ENCODE measurements at regions not wholly inside any gene's neighbourhood (a gene's known extent, or its start where the extent isn't known, plus 50 kb on each side); places are given as distances from the start of the nearest gene placed in this dataset.
"Not testable (repeated sequence)": the region's sequence is repeated elsewhere in the genome, so short reads cannot be mapped to it uniquely, and the experiment has no call there.

DNA sequence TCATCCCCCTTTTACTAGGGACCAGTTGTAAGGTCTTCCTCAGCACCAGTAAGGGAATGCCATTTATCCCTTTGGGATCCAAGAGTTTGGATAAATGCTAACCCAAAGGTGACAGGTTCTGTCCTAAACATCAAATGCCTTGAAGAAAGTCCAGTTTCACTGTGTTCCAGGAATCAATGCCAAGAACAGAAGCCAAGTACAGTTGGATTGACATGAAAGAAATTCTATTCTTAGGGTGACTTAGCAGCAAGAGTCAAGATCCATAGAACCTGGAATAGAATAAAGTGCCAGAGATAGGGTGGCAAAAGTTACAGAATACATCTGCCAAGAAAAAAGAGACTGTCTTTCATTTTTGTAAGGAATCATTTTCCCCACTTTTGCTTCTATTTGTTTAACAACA is 94.9 kb upstream of the ADAMTS5 start:
- DNase-seq (ENCODE audit: low read depth): no peak

DNA sequence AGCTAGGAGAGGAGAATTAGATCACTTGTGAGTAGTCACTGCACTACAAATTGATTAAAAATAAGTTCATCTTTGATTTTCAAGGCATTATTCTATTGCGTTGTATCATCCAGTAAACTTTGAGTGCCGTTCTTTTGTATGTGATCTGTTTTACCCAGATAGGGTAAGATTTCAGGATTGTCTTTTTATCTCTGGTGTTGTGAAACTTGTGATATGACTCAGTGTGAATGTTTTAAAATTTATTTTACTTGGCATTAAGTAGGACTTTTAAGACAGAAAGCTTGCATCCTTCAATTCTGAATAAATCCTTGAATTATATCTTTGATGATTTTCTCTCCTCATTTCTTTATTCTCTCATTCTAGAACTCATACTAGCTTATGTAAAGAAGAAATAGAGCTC is 93.3 kb upstream of the ADAMTS5 start:
- no peak for DNase-seq (ENCODE audit: low read depth)

DNA sequence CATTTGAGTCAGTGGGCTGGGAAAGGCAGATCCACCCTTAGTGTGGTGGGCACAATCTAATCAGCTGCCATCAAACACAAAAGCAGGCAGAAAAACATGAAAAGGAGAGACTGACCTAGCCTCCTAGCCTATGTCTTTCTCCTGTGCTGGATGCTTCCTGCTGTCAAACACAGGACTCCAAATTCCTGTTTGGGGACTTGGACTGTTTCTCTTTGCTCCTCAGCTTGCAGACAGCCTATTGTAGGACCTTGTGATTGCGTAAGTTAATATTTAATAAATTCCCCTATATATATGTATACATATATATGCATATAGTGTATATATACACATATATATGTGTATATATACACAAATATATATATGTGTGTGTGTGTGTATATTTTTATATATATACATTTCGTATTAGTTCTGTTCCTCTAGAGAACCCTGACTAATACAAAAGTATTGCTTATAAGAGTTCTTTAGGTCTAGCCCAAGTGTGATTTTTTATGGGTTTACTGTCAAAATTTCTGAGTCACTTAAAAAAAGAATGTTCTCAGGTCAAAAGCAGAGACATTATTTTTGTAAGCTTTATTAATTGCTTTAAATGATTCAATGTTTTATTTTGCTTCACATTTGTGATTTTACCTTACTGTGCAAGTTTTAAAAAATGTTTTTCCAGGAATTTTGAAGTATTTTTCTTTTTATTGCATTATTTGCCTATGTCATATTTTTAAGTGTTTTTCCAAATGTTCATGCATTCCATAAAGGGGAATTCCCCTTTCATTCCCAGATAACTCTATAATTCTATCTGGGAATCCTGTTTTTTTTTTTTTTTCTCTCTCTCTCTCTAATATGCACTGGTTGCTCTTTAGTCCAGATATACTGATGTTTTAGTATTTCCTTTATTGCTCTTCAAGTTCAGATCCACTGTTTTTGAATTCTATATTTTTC is 92.1 kb upstream of the ADAMTS5 start:
- no peak for DNase-seq (ENCODE audit: low read depth)

DNA sequence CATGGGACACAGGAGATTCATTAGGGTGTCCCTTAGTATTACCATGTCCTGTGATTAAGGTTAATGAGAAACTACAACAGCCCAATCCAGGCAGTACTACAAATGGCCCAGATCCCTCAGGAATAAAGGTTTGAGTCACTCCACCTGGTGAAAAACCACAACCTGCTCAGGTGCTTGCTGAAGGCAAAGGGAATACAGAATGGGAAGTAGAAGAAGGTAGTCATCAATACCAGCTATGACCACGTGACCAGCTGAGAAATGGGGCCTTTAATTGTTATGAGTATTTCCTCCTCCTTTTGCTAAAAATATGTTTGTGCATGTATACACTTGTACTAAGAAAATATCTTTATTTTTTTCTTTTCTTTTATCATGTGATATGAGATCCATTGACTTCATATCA is 91.1 kb upstream of the ADAMTS5 start:
- DNase-seq (ENCODE audit: low read depth): no peak

DNA sequence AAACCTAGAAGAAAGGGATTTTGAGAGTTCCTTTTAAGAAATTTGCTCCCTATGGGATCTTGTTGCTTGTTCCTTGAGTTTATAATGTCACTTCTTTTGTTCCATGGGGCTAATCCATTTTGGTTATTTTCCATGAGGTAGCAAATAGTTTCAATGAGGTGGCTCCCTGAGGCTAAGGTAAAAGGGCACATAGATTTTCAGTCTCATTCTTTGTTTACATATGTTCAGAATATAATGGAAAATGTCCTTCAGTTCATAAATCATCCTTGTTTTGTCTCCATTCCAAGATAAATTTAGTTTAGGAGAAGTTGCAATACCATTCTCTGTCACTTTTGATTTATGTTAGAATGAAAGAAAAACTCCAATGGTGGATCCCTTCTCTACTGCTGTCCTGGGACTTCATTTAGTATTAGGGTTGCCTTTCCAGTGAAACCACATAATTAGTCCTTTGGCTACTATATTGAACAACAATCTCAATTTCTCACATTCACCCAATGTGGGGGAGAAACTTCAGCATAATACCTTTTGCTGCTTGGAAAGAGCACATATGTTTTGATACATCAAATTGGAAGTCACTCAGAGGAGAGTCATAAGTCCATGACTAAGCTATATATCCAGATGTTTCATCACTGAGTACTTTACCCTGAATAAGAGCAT is 80.9 kb upstream of the ADAMTS5 start:
- DNase-seq (ENCODE audit: low read depth): no peak

DNA sequence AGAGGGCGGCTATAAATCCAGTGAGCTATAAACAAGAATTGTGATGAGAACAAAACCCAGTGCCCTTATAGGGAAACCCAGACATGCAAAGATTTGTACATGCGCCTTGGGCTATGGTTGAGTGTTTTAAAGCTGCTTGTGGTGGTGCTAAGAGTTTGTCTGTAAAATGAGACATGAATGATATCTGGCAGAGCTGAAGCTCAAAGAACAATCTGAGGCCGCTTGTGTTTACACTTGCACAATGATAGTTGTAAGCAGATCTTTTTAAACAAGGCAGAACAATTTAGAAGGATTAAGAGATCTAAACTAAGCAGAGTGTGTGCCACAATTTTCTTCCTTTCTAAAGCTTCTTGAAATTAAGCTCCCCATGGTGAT is 80.4 kb upstream of the ADAMTS5 start:
- no peak for DNase-seq (ENCODE audit: low read depth)

DNA sequence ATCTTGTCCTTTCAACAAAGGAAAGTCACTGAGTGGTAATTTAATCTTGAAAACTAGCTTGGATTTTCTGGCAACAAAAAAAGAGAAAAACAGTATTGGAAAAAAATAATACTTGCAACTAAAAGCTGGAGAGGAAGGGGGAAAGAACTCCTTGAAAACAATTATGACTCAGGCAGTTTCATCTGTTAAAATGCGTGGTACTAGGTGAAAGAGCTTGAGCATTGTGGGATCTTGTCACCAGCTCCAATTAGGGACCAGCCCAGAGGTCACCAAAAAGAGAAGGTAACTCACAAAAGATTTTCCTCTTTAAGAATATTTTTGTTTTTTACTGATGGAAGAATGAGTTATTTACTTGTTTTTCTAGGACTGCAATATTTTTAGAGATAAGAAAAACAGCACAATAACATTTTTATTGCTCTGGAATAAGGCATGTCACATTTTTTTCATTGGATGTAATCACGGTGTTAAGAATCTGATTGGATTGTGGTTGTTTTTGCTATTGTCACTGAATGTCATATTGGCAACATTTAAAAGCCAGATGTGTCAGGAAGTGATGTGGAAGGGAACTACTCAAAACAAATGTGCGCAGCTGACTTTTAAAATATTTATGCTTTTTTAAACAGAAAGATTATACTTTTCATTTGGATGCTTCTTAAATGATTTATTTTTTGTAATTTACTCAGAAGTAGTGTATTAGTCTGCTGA is 78.5 kb upstream of the ADAMTS5 start:
- no peak for DNase-seq (ENCODE audit: low read depth)

DNA sequence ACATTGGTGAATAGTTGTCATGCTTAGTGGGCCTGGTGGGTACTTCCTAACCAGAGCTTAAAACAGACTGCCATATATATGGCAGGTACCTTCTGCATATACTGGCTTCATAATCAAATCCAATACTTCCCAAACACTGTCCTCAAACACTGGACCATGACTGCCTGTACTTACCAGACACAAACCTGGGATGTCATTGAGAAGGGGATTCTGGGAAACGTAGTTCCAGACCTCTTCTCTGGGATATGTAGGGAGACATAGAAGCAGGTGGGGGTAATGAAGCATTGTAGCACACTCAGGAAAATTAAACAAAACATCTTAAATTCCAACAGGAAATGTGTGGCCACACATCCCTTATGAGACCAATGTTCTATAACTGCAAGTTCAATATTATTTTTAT is 76.5 kb upstream of the ADAMTS5 start:
- DNase-seq (ENCODE audit: low read depth): no peak

DNA sequence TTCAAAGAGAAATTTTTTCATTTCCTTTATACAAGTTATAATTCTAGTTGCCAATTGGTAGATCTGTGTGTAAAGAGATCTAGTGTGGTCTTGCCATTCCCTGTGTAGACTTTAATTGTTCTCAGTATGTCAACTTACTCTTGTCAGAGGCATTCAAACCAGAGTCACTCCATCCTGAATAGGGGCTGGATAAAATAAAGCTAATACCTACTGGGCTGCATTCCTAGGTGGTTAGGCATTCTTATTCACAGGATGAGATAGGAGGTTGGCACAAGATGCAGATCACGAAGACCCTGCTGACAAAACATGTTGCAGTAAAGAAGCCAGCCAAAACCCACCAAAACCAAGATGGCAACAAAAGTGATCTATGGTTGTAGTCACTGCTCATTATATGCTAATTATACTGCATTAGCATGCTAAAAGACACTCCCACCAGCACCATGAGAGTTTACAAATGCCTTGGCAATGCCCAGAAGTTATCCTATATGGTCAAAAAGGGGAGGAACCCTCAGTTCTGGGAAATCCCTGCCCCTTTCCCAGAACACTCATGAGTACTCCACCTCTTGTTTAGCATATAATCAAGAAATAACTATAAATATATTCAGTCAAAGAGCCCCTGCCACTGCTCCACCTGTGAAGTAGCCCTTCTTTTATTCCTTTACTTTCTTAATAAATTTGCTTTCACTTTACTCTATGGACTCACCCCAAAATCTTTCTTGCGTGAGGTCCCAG is 74.0 kb upstream of the ADAMTS5 start:
- DNase-seq (ENCODE audit: low read depth): no peak

DNA sequence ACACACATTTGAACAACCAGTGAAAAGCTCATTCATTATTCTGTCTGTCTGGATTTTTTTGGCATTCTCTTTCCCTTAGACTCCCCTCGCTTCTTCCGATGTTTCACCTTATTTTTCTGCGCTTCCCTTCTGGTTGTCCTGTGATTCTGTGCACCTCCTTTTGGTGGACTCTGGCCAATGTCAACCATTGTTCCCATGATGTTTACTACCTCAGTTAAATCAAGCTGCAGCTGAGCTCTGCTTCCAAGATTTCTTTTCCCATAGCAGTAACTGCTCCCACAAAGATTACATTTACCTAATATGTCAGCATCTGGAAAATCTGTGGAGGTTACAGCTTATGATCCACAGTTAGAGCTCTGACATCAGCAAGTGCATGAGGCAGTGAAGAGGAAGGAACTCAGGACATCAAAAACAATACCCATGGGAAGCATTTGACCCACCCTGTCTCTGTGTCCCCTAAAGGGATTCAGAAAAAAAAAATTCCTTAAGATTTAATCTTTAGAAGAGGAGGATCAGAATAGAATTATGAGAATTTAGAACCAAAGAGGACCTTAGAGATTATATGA is 69.9 kb upstream of the ADAMTS5 start:
- DNase-seq (ENCODE audit: low read depth): no peak

DNA sequence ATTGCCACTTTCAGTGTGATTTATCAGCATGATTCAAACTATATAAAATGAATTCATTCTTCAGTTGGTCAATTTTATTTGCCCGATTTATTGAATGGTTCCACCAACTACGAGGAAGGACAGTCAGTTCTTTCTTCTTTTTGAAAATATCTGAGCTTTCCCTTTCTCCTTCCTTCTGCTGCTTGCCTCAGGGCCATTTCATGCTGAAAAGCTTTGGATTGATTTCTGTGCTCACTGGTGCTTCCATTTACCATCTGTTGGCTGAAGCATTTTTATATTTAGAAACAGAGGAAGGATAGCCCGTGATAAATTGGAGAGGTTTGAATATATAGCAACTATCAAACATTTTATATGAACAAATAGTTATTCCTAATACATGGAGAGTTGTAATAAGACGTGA is 68.9 kb upstream of the ADAMTS5 start:
- no peak for DNase-seq (ENCODE audit: low read depth)

DNA sequence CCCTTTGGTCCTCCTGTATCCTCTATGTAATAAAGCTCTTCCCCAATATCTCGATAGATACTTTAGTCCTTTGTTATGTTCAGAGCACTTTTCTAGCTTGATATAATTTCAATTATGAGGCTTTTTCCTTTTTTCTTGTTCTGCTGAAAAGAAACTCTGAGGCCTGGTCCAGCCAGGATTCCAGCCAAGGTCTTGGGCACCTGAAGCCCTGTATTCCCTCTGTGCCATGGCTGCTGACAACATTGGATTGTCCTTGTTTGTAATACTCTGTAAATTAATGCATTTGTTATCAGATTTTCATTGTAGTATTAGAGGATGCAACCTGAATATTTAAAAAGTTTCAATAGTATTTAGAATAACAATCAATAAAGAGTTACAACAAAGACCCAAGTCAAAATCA is 67.9 kb upstream of the ADAMTS5 start:
- no peak for DNase-seq (ENCODE audit: low read depth)

DNA sequence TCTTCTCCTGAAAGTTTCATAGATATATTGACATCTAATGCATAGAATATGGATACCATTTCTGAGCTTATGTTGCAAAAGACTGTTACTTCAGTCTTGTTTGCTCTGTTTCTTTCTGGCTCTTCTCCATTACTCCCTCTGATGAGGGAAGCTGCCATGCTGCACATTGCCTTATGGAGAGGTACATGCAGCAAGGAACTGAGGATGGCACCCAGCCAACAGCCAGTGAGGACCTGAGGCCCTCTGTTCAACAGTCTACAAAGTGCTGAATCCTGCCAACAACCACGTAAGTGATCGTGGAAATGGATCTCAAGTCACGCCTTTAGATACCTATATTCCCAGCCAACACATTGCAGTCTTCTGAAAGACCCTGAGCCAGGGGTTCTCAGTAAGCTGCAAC is 66.6 kb upstream of the ADAMTS5 start:
- no peak for DNase-seq (ENCODE audit: low read depth)

DNA sequence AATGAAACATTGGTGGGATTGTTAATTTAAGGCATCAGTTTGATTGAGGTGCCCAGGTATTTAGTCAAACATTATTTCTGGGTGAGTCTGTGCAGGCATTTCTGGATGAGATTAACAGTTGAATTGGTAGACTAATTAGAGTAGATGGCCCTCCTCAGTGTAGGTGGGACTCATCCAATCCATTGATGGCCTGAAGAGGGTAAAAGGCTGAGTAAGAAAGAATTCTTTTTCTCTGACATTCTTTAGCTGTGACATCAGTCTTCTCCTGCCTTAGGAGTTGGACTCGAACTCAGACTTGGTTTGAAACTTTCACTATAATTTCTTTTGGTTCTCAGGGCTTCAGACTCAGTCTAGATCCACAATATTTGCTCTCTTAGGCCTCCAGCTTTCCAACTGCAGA is 59.6 kb upstream of the ADAMTS5 start:
- DNase-seq (ENCODE audit: low read depth): no peak

DNA sequence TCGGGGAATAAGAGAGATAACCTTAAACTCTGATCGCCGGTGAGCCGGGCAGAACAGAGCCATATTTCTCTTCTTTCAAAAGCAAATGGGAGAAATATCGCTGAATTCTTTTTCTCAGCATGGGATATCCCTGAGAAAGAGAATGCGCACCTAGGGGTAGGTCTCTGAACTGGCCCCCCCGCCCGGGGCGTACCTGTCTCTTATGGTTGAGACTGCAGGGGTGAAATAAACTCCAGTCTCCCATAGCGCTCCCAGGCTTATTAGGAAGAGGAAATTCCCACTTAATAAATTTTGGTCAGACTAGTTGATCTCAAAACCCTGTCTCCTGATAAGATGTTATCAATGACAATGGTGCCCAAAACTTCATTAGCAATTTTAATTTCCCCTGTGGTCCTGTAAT is 58.8 kb upstream of the ADAMTS5 start:
- not testable (repeated sequence) for DNase-seq (ENCODE audit: low read depth)

DNA sequence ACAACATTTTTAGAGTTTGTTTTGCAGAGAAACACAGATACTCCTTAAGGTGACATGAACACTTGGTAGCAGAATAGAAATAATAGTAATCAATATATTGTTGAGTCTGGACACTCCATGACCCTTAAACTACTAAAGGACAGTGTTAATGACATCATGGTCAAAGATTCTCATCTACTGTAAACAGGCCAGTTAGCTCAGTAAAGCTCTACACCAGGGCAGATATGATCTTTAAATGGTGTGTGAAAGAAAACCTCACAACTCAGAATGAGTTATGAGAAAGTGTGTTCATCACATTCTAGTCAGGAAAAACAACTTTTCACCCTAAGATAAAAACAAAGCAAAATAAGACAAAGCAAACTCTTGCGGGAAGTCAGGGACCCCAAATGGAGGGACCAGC is 58.1 kb upstream of the ADAMTS5 start:
- no peak for DNase-seq (ENCODE audit: low read depth)

DNA sequence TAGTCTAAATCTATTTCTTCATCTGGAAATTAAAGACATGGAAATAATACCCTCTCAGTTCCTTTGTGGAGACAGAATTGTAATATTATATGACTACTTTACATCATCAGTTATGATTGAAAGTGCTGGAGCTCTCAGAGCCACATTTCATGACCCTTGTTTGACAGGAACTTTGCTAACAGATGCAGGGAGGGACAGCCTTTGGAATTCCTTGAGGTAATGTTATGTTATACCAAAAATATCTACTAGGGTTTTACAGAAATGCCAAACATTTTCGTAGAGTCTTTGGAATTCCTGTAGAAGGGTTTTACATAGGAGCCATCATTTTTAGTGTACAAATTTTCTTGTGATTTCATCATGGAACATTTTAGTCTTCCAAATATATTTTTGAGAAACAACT is 57.4 kb upstream of the ADAMTS5 start:
- no peak for DNase-seq (ENCODE audit: low read depth)

DNA sequence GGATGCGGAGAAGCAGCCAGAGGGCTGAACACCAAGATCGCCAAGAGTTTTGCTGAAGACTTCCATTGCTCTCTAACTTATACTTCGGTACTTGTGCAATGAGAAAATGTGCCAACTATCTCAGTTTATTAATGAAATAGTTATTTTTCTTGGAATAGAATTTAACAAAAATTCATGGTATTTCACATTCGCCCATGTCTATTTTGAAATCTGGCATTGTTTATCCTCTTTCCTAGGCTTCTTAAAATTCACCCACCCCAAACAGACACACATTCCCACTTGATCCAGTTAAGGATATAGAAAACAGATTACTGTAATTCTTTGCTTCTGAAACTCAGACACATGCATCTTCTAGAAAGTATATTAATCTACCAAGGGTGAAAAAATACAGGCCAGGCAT is 56.3 kb upstream of the ADAMTS5 start:
- DNase-seq (ENCODE audit: low read depth): no peak

DNA sequence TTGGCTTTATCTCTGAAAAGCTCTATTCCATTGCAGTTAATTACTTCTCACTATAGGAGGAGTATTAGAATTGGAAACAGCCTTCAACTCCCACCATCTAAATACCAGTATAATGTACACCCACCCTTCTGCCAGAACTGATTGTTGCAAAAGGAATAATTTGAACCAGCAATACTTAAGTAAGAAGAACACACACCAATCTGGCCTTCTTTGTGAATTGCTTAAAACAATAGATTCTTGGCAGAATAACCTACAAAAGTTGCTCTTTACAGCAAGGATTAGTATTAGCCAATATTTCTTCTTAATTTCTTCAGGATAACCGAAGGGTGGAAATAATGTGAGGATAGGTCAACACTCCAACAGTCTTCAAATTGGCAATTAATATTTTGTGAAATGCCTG is 54.9 kb upstream of the ADAMTS5 start:
- no peak for DNase-seq (ENCODE audit: low read depth)

DNA sequence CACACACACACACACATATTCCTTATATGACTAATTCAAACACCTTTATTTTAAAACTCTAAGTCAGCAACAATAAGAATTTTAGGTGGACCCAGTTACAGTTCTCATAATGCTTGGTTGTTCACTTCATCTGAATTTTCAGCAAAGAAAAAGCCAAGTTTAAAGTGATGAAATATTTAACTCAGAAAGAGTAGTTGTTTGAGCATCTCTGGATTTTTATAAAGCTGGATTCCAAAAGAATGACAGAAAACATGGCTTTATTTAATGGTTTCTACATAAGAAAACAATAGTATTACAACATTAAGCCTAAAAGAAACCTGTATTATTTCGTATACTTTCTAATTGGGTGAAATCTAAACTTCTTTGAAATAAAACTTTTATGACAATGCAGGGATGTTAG is 54.2 kb upstream of the ADAMTS5 start:
- no peak for DNase-seq (ENCODE audit: low read depth)

DNA sequence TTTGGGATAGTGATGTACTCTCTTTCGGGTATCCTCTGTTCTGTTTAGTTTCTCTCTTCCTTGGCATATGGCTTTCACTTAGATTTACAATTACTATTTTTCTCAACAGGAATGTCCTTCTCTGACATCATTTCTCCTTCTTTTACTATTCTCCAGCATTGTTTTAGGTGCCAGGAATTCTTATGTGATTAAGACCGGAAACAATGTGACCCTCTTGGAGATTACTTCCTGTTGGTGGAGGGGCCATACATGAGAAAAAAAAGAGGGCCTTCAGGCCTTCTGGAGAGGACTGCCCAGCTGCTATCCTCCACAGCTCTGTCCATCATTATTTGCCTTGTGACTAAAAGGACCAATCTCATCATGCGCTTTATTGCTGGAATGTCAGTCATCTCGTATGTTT is 50.4 kb upstream of the ADAMTS5 start:
- no peak for DNase-seq (ENCODE audit: low read depth)

All from activated T-helper 9 cell treated with anti-CD3 and anti-CD28 coated beads, Interleukin-2, amount 50 U/mL, for 16 hours (primary cell).